Embryonic facial prominence (tissue), 1 donor: ENCODE measurements at regions not wholly inside any gene's neighbourhood (a gene's known extent, or its start where the extent isn't known, plus 50 kb on each side); places are given as distances from the start of the nearest gene placed in this dataset.

ENCODE experiments used
- DNase-seq: peaks from one replicate; pipeline ENCODE4 v3.0.0-alpha.2; 2016; ENCODE audit errors: extremely low spot score

GRCh38 chr1:218872928-218873327 is 300.8 kb upstream of the LYPLAL1 start:
- no peak for DNase-seq

GRCh38 chr1:218874313-218874712 is 299.4 kb upstream of the LYPLAL1 start:
- DNase-seq = no peak

GRCh38 chr1:218874801-218875400 is 298.8 kb upstream of the LYPLAL1 start:
- no peak for DNase-seq

GRCh38 chr1:218878369-218878768 is 295.3 kb upstream of the LYPLAL1 start:
- no peak for DNase-seq

GRCh38 chr1:218880484-218881060 is 293.1 kb upstream of the LYPLAL1 start:
- DNase-seq = no peak

- DNase-seq = no peak
These were observed 291.2 kb upstream of the LYPLAL1 start for GRCh38 chr1:218882454-218882853.

GRCh38 chr1:218886101-218886871 is 287.4 kb upstream of the LYPLAL1 start:
- DNase-seq = no peak

GRCh38 chr1:218887141-218887925 is 286.3 kb upstream of the LYPLAL1 start:
- DNase-seq = no peak

- DNase-seq = no peak
These were observed 283.2 kb upstream of the LYPLAL1 start for GRCh38 chr1:218890451-218890850.

GRCh38 chr1:218891577-218891976 is 282.1 kb upstream of the LYPLAL1 start:
- no peak for DNase-seq

GRCh38 chr1:218895064-218895587 is 278.6 kb upstream of the LYPLAL1 start:
- no peak for DNase-seq

- no peak for DNase-seq
These were observed 277.5 kb upstream of the LYPLAL1 start for GRCh38 chr1:218896202-218896601.

- no peak for DNase-seq
These were observed 274.8 kb upstream of the LYPLAL1 start for GRCh38 chr1:218898921-218899320.

- DNase-seq = no peak
These were observed 273.1 kb upstream of the LYPLAL1 start for GRCh38 chr1:218900615-218901014.

- DNase-seq = no peak
These were observed 269.3 kb upstream of the LYPLAL1 start for GRCh38 chr1:218904416-218904815.

- no peak for DNase-seq
These were observed 257.0 kb upstream of the LYPLAL1 start for GRCh38 chr1:218916720-218917119.

- DNase-seq = no peak
These were observed 256.0 kb upstream of the LYPLAL1 start for GRCh38 chr1:218917656-218918055.

GRCh38 chr1:218925777-218926176 is 247.9 kb upstream of the LYPLAL1 start:
- DNase-seq = no peak

- DNase-seq = no peak
These were observed 247.0 kb upstream of the LYPLAL1 start for GRCh38 chr1:218926631-218927030.

GRCh38 chr1:218930000-218930399 is 243.7 kb upstream of the LYPLAL1 start:
- DNase-seq = no peak

GRCh38 chr1:218930472-218931241 is 243.0 kb upstream of the LYPLAL1 start:
- DNase-seq = no peak
